Spinal cord (tissue), 9 donors: ENCODE measurements at regions not wholly inside any gene's neighbourhood (a gene's known extent, or its start where the extent isn't known, plus 50 kb on each side); places are given as distances from the start of the nearest gene placed in this dataset.

ENCODE experiments used
- DNase-seq, 6 donors: peaks; one replicate each; pipeline versions ENCODE4 v3.0.0 to v3.0.0-alpha.2; 2013 to 2015; ENCODE audit warnings: low spot score in 6 of 6, low read depth in 4 of 6
- H3K27ac ChIP-seq: one replicate; pipeline ENCODE4 v1.5.1; 2013; ENCODE audit warnings: low read depth, low read length, control low read depth
- H3K27me3 ChIP-seq: one replicate; pipeline ENCODE4 v1.6.1; 2013; ENCODE audit warnings: low read length; ENCODE audit not compliant: control insufficient read depth, insufficient read depth
- H3K36me3 ChIP-seq: one replicate; pipeline ENCODE4 v1.6.1; 2013; ENCODE audit warnings: low read length; ENCODE audit not compliant: control insufficient read depth, insufficient read depth
- H3K4me1 ChIP-seq: one replicate; pipeline ENCODE4 v1.6.1; 2013; ENCODE audit warnings: low read length; ENCODE audit not compliant: control insufficient read depth, insufficient read depth
- H3K4me3 ChIP-seq: one replicate; pipeline ENCODE4 v1.5.1; 2013; ENCODE audit warnings: low read depth, low read length, control low read depth
- H3K9me3 ChIP-seq: one replicate; pipeline ENCODE4 v1.6.1; 2013; ENCODE audit warnings: low read length; ENCODE audit not compliant: control insufficient read depth, insufficient read depth
- whole genome bisulfite sequencing: methylation state at CpG from one replicate; pipeline ENCODE4 v1.1.5; 2013; ENCODE audit warnings: missing lambda C conversion rate; ENCODE audit not compliant: insufficient coverage; 5-methylcytosine and 5-hydroxymethylcytosine counted together
- donor health status: healthy.

- H3K27me3 ChIP-seq: no peaks in the 10 kb centered on the region
- H3K9me3 ChIP-seq: no peaks in the 10 kb centered on the region
- no peak for DNase-seq
- H3K36me3 ChIP-seq: no peaks in the 10 kb centered on the region
- no peaks in the 10 kb centered on the region for H3K4me1 ChIP-seq
- H3K4me3 ChIP-seq: no peak overlapping the region
- no CpG with 5 or more reads among the region's 1 CpG for WGBS
- no peak overlapping the region for H3K27ac ChIP-seq
These were observed 679.5 kb upstream of the CDH8 start for GRCh38 chr16:62715701-62716100.

DNA sequence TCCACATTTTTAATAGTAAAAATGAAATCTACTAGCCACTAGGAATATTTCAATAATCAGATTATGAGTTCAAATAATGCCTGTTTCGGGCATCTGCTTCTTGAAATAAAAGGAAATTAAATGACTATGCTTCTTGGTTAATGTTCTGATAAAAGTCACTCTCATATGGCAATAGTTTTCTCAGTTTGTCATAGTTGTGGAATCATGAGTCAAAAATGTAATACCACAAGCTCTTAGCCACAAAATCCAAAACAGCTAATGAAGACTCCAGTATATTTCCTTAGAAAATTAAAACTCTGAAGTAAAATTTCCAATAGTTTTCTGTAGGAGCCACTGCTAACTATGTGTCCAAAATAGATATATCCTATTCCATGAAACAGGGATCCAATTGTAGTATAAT lies 676.3 kb upstream of the CDH8 start:
- WGBS: no CpG with 5 or more reads among the region's 1 CpG
- H3K27me3 ChIP-seq: no peaks in the 10 kb centered on the region
- no peak overlapping the region for H3K27ac ChIP-seq
- no peak for DNase-seq
- H3K4me1 ChIP-seq: no peaks in the 10 kb centered on the region
- no peaks in the 10 kb centered on the region for H3K36me3 ChIP-seq
- H3K4me3 ChIP-seq: no peak overlapping the region
- no peaks in the 10 kb centered on the region for H3K9me3 ChIP-seq

DNA sequence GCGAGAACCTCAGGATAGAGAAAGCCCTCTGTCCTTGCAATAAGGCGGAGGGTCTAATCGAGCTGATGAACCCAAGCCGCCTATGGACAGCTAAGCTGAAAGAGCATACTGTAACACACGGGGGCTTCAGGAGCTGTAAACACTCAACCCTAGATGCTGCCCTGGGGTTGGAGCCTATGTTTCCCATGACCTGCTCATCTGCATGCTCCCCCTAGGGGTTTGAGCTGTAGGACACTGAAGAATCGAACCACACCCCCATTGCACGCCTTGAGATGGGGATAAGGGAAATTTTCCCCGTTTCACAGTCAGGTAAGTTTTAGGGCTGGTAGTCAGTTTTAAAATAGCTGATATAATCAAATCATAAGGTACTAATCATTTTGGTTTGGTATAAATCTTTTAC lies 675.6 kb upstream of the CDH8 start:
- H3K27me3 ChIP-seq: no peaks in the 10 kb centered on the region
- H3K4me1 ChIP-seq: no peaks in the 10 kb centered on the region
- no peaks in the 10 kb centered on the region for H3K9me3 ChIP-seq
- no peak for DNase-seq
- H3K4me3 ChIP-seq: no peak overlapping the region
- H3K36me3 ChIP-seq: no peaks in the 10 kb centered on the region
- WGBS: 91% methylated on average over 5 of the region's 8 CpGs
- H3K27ac ChIP-seq: no peak overlapping the region

- Histone ChIP-seq H3K36me3 (no peaks in the 10 kb centered on the region), H3K4me1 (no peaks in the 10 kb centered on the region), H3K9me3 (no peaks in the 10 kb centered on the region), H3K27me3 (no peaks in the 10 kb centered on the region), H3K27ac (no peak overlapping the region), H3K4me3 (no peak overlapping the region)
- WGBS: 92% methylated on average over 2 of the region's 8 CpGs
- peak in 2 of 6 donors; percentile 59 to 62 for DNase-seq
These were observed 673.6 kb upstream of the CDH8 start for GRCh38 chr16:62709794-62710193.

- 100% methylated on average over 1 of the region's 3 CpGs for WGBS
- no peak overlapping the region for H3K27ac ChIP-seq
- H3K9me3 ChIP-seq: no peaks in the 10 kb centered on the region
- no peaks in the 10 kb centered on the region for H3K4me1 ChIP-seq
- H3K4me3 ChIP-seq: no peak overlapping the region
- no peaks in the 10 kb centered on the region for H3K36me3 ChIP-seq
- H3K27me3 ChIP-seq: no peaks in the 10 kb centered on the region
- peak in 2 of 6 donors; percentile 60 to 69 for DNase-seq
These were observed 665.2 kb upstream of the CDH8 start for GRCh38 chr16:62701426-62701825.

DNA sequence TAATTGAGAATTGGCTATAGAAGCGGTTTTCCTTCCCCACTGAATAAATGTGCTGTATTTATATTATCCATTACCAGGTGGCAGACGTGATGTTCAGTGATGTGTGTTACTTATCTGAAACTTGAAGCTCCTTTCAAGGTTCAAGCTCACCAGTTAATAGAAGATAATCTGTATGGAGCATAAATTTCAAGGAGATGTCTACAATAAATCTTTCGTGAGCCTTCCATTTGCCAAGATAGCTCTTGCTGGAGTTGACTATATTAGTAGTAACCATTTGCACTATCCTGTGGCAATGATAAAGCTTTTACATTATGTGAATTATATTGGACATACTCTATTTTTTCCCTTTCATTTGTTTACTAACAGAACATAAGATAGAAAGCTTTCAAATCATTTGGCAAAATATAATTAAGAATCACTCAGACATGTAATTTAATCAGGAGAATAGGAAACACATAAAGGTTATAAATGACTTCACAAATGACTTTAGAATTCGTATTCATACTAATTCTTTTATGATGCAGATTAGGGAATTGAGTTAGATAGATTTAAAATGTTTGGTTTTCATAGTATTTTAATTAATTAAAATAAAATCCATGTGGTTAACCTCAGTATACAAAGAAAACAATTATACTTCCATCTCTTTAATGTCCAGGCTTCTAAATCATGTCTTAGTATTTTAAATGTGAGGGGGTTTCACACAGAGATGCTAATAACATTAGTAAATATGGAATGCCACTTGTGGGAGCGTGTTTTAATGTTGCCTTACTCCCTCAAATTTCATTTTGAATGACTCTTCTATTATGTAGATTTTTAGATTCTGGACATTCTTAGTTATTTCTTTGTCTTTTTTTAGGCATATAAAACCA lies 664.4 kb upstream of the CDH8 start:
- WGBS: no CpG with 5 or more reads among the region's 5 CpGs
- H3K9me3 ChIP-seq: no peaks in the 10 kb centered on the region
- no peaks in the 10 kb centered on the region for H3K36me3 ChIP-seq
- H3K27me3 ChIP-seq: no peaks in the 10 kb centered on the region
- H3K4me3 ChIP-seq: no peak overlapping the region
- H3K27ac ChIP-seq: no peak overlapping the region
- H3K4me1 ChIP-seq: no peaks in the 10 kb centered on the region
- peak in 1 of 6 donors; percentile 63 for DNase-seq

- Histone ChIP-seq H3K4me3 (no peak overlapping the region), H3K27ac (no peak overlapping the region), H3K27me3 (no peaks in the 10 kb centered on the region), H3K36me3 (no peaks in the 10 kb centered on the region), H3K9me3 (no peaks in the 10 kb centered on the region), H3K4me1 (no peaks in the 10 kb centered on the region)
- WGBS: no CpG with 5 or more reads among the region's 1 CpG
- DNase-seq: no peak
These were observed 656.4 kb upstream of the CDH8 start for GRCh38 chr16:62692685-62693084.

GRCh38 chr16:62681819-62682218 lies 645.6 kb upstream of the CDH8 start:
- no peak overlapping the region for H3K4me3 ChIP-seq
- no peaks in the 10 kb centered on the region for H3K36me3 ChIP-seq
- H3K27ac ChIP-seq: no peak overlapping the region
- peaks cover 6% of the 10 kb centered on the region for H3K9me3 ChIP-seq
- no peaks in the 10 kb centered on the region for H3K27me3 ChIP-seq
- no CpG with 5 or more reads among the region's 1 CpG for WGBS
- peak in 2 of 6 donors; percentile 21 to 23 for DNase-seq
- H3K4me1 ChIP-seq: no peaks in the 10 kb centered on the region

DNA sequence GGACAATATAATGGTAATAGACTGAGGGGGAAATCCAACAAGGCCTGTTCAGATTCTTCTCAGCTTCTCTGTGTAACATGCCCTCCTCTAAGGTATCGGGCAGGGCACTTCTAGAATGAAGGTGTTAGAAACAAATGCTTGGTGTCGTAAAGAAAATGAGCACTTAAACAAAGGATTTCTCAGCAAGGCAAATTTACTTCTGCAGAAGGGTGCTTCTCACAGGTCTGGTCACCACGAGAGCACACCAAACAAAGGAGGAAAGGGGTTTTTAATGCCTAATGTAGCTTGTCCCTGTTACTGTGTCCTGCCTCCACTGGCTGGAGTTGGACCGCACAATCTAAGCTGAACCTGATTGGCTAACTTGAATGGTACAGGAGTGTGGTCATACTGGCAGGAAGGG lies 642.6 kb upstream of the CDH8 start:
- peaks cover 6% of the 10 kb centered on the region for H3K9me3 ChIP-seq
- 93% methylated on average over 3 of the region's 4 CpGs for WGBS
- DNase-seq: no peak
- no peak overlapping the region for H3K4me3 ChIP-seq
- no peaks in the 10 kb centered on the region for H3K36me3 ChIP-seq
- H3K27me3 ChIP-seq: no peaks in the 10 kb centered on the region
- no peaks in the 10 kb centered on the region for H3K4me1 ChIP-seq
- H3K27ac ChIP-seq: no peak overlapping the region

DNA sequence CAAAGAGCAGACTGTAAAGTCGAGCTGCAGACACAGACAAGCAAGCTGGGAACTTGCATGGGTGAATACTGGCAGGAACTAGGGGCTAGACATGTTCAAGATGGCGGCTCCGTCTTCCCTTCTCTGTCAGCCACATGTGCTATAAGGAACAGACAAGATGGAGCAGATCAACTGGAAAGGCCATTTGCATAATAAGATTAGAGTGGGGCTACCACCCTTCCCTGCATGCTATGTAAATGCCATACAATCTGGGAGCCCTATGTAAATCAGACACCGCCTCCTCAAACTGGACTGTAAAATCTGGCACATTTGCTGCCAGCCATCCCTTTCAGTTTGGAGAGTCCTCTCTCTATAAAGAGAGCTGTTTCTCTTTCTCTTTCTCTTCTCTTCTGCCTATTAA lies 640.1 kb upstream of the CDH8 start:
- peak in 1 of 6 donors; percentile 24 for DNase-seq
- 45% methylated on average over 2 of the region's 4 CpGs for WGBS
- no peaks in the 10 kb centered on the region for H3K36me3 ChIP-seq

More for the DNA sequence above, 640.1 kb upstream of the CDH8 start:
- Histone ChIP-seq H3K27ac (no peak overlapping the region), H3K9me3 (peaks cover 4% of the 10 kb centered on the region), H3K4me3 (no peak overlapping the region), H3K4me1 (no peaks in the 10 kb centered on the region), H3K27me3 (no peaks in the 10 kb centered on the region)
